Mesenchymal stem cell (in vitro differentiated cells and primary cell): ENCODE measurements at regions not wholly inside any gene's neighbourhood (a gene's known extent, or its start where the extent isn't known, plus 50 kb on each side); places are given as distances from the start of the nearest gene placed in this dataset.

Source experiments
- DNase-seq: peaks from one replicate; pipeline ENCODE4 v3.0.0-alpha.2; 2013
- H2AFZ ChIP-seq: one replicate; pipeline ENCODE4 v1.6.1; 2013; ENCODE audit warnings: low read depth, mild to moderate bottlenecking, control low read depth, inconsistent platforms, low read length, moderate library complexity
- H2AK5ac ChIP-seq: 2 replicates; pipeline ENCODE4 v1.6.1; 2013; ENCODE audit warnings: low read length, moderate library complexity, mild to moderate bottlenecking, inconsistent platforms; ENCODE audit not compliant: severe bottlenecking
- H2BK120ac ChIP-seq: one replicate; pipeline ENCODE4 v1.6.1; 2013; ENCODE audit warnings: low read depth, mild to moderate bottlenecking, inconsistent platforms, low read length, moderate library complexity
- H2BK12ac ChIP-seq, 2 experiments: one replicate each; pipeline ENCODE4 v1.6.1; 2013; ENCODE audit warnings: inconsistent platforms in 2 of 2, low read length in 2 of 2, mild to moderate bottlenecking in 2 of 2, moderate library complexity in 2 of 2, control low read depth in 1 of 2
- H2BK15ac ChIP-seq: one replicate; pipeline ENCODE4 v1.6.1; 2013; ENCODE audit warnings: mild to moderate bottlenecking, low read depth, inconsistent platforms; ENCODE audit not compliant: poor library complexity, severe bottlenecking
- H2BK5ac ChIP-seq: 2 replicates; pipeline ENCODE4 v1.6.1; 2013; ENCODE audit warnings: low read depth, mild to moderate bottlenecking, low read length, control low read depth, inconsistent platforms; ENCODE audit not compliant: poor library complexity, severe bottlenecking
- H3K14ac ChIP-seq, 2 experiments: one replicate each; pipeline ENCODE4 v1.6.1; 2013; ENCODE audit warnings: inconsistent platforms in 2 of 2, low read length in 2 of 2, control low read depth in 1 of 2, mild to moderate bottlenecking in 1 of 2, moderate library complexity in 1 of 2
- H3K18ac ChIP-seq, 2 experiments: one replicate each; pipeline ENCODE4 v1.6.1; 2013; ENCODE audit warnings: inconsistent platforms in 2 of 2, low read length in 2 of 2, control low read depth in 1 of 2, low read depth in 1 of 2, mild to moderate bottlenecking in 1 of 2
- H3K23ac ChIP-seq, 2 experiments: one replicate each; pipeline ENCODE4 v1.6.1; 2013; ENCODE audit warnings: inconsistent platforms in 2 of 2, low read length in 2 of 2, mild to moderate bottlenecking in 2 of 2, moderate library complexity in 2 of 2, control low read depth in 1 of 2
- H3K27ac ChIP-seq: 2 replicates; pipeline ENCODE4 v1.5.1; 2013; ENCODE audit warnings: mild to moderate bottlenecking, moderate library complexity, low read length, control low read depth, inconsistent platforms; ENCODE audit not compliant: poor library complexity, severe bottlenecking
- H3K27me3 ChIP-seq, 2 experiments: 2 replicates each; pipeline versions ENCODE4 v1.6.1 to v1.7.0; 2013; ENCODE audit warnings: low read length in 2 of 2, mild to moderate bottlenecking in 2 of 2, moderate library complexity in 2 of 2, control low read depth in 1 of 2, inconsistent platforms in 1 of 2; ENCODE audit not compliant: control insufficient read depth in 1 of 2, insufficient read depth in 1 of 2
- H3K36me3 ChIP-seq, 2 experiments: 2 replicates each; pipeline versions ENCODE4 v1.6.1 to v1.7.0; 2013; ENCODE audit warnings: low read length in 2 of 2, control low read depth in 1 of 2, inconsistent platforms in 1 of 2, low read depth in 1 of 2, mild to moderate bottlenecking in 1 of 2; ENCODE audit not compliant: insufficient read depth in 2 of 2, control insufficient read depth in 1 of 2
- H3K4ac ChIP-seq, 2 experiments: one replicate each; pipeline ENCODE4 v1.6.1; 2013; ENCODE audit warnings: inconsistent platforms in 2 of 2, low read length in 2 of 2, mild to moderate bottlenecking in 2 of 2, moderate library complexity in 2 of 2, control low read depth in 1 of 2, low read depth in 1 of 2
- H3K4me1 ChIP-seq: 2 replicates; pipeline ENCODE4 v1.6.1; 2013; ENCODE audit warnings: low read depth, low read length, control low read depth; ENCODE audit not compliant: control insufficient read depth, insufficient read depth
- H3K4me2 ChIP-seq: 2 replicates; pipeline ENCODE4 v1.6.1; 2013; ENCODE audit warnings: low read length, mild to moderate bottlenecking, inconsistent platforms; ENCODE audit not compliant: poor library complexity, severe bottlenecking
- H3K4me3 ChIP-seq, 2 experiments: 2 replicates each; pipeline versions ENCODE4 v1.5.1 to v1.7.0; 2013; ENCODE audit warnings: low read length in 2 of 2, mild to moderate bottlenecking in 2 of 2, control low read depth in 1 of 2, low read depth in 1 of 2; ENCODE audit not compliant: insufficient read depth in 1 of 2
- H3K79me1 ChIP-seq: replicated peaks from 2 replicates; pipeline ENCODE4 v1.6.1; 2013; ENCODE audit warnings: mild to moderate bottlenecking, control low read depth, low read length, inconsistent platforms; ENCODE audit not compliant: poor library complexity, severe bottlenecking
- H3K9ac ChIP-seq: 2 replicates; pipeline ENCODE4 v1.7.0; 2013; ENCODE audit warnings: mild to moderate bottlenecking, low read length, moderate library complexity
- H3K9me3 ChIP-seq: 2 replicates; pipeline ENCODE4 v1.7.0; 2013; ENCODE audit warnings: mild to moderate bottlenecking, low read length; ENCODE audit not compliant: control insufficient read depth
- H4K8ac ChIP-seq: one replicate; pipeline ENCODE4 v1.6.1; 2013; ENCODE audit warnings: inconsistent platforms, mild to moderate bottlenecking, low read length, moderate library complexity
- H4K91ac ChIP-seq: one replicate; pipeline ENCODE4 v1.6.1; 2013; ENCODE audit warnings: mild to moderate bottlenecking, low read length, inconsistent platforms
- WGBS: methylation state at CpG from one replicate; pipeline ENCODE4 v1.1.7; 2013; ENCODE audit warnings: mixed read lengths; 5-methylcytosine and 5-hydroxymethylcytosine counted together

DNA sequence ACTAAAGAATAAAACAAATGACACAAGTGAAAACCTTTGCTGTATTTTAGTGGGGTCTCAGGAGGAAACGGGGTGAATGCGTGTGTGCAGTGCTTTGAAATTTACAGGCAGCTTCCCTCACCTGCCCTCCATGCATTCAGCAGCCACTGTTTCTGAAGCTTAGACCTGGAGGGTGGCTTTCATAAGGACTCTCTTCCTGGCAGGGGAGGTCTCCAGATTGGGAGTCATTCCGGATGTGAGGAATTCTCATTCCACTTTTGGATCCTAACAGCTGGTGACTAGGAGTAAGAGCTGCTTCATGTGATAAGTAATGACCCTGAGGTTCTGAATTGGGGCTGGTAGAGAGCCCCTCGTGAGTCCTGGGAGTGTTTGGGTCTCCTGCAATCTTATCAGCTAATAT lies 192.5 kb downstream of the SH3BP4 start:
- Histone ChIP-seq H2AFZ (no peak overlapping the region), H3K27me3 (peaks cover 6 to 28% of the 10 kb centered on the region in 2 experiments), H3K4me1 (no peaks in the 10 kb centered on the region), H3K9me3 (no peaks in the 10 kb centered on the region), H2BK120ac (no peak overlapping the region), H3K79me1 (no peaks in the 10 kb centered on the region), H3K27ac (no peak overlapping the region), H3K4me2 (no peak overlapping the region), H3K4ac (no peak overlapping the region), H2BK15ac (no peak overlapping the region), H4K8ac (no peak overlapping the region), H3K14ac (no peak overlapping the region), H2BK12ac (no peak overlapping the region), H3K4me3 (no peak overlapping the region), H2BK5ac (no peak overlapping the region), H3K9ac (no peak overlapping the region), H3K23ac (no peak overlapping the region), H3K36me3 (no peaks in the 10 kb centered on the region), H2AK5ac (no peak overlapping the region), H4K91ac (no peak overlapping the region), H3K18ac (no peak overlapping the region)
- DNase-seq = no peak
- 86% methylated on average over 4 of the region's 4 CpGs for WGBS

DNA sequence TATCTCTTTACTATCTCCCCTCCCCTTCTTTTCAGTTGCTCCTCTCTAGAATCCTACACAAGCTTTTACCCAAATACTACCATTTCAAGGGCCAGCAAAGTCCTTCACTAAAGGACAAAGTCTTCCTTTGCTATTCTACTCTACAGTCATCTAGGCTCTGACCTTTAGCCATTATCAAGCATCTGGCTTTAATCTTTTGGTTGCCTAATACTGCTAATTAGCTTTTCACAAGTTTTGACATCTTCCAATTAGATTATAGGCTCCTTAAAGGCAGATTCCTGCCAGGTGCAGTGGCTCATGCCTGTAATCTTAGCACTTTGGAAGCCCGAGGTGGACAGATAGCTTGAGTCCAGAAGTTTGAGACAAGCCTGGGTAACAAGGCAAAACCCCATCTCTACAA lies 194.4 kb downstream of the SH3BP4 start:
- H3K9me3 ChIP-seq = no peaks in the 10 kb centered on the region
- H3K27ac ChIP-seq = no peak overlapping the region
- no peaks in the 10 kb centered on the region for H3K79me1 ChIP-seq
- no peak overlapping the region for H3K23ac ChIP-seq
- no peak overlapping the region for H2AFZ ChIP-seq
- no peak overlapping the region for H2BK120ac ChIP-seq
- DNase-seq = no peak
- H4K8ac ChIP-seq = no peak overlapping the region
- H2BK12ac ChIP-seq = no peak overlapping the region
- no peak overlapping the region for H2BK5ac ChIP-seq
- no peaks in the 10 kb centered on the region for H3K36me3 ChIP-seq
- H3K4me2 ChIP-seq = no peak overlapping the region
- no peak overlapping the region for H4K91ac ChIP-seq
- no peak overlapping the region for H2AK5ac ChIP-seq
- no peaks in the 10 kb centered on the region for H3K4me1 ChIP-seq
- H3K4ac ChIP-seq = no peak overlapping the region
- peaks cover 10 to 40% of the 10 kb centered on the region in 2 experiments for H3K27me3 ChIP-seq
- no peak overlapping the region for H3K14ac ChIP-seq
- 71% methylated on average over 1 of the region's 1 CpG for WGBS
- no peak overlapping the region for H3K9ac ChIP-seq
- H3K4me3 ChIP-seq = no peak overlapping the region
- H3K18ac ChIP-seq = no peak overlapping the region
- H2BK15ac ChIP-seq = no peak overlapping the region

DNA sequence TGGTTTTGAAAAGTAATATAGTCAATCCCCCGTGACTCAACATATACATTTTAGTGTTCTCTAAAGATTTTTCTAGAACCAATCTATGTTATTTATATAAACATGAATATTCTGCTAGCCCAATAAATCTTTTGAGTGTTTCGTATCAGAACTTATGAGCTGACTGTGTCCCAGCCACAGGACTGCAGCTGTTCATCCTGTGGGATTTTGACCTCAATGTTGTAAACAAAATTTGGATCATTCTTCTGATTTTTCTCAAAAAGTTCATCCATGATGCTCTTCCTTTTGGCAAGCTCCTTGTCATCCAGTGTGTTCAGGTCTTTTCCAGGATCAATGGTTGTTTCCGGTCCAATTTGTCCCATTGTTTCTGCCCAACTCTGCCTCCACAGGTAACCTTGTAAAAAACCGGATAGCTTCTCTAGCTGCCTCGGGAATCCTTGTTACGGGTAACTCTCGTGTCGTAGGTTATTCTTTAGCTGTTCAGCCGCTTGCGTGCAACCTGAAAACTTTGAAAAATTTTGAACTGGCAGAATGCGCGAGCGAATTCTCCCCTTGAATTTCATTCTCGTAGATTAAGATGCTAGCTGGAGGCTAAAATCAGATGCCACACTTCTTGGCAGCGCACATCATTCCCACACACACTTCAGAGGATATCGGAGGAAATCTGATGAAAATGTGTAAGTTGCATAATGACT lies 195.2 kb downstream of the SH3BP4 start:
- Histone ChIP-seq H3K36me3 (no peaks in the 10 kb centered on the region), H2AK5ac (no peak overlapping the region), H2AFZ (no peak overlapping the region), H3K14ac (no peak overlapping the region), H2BK15ac (no peak overlapping the region), H4K91ac (no peak overlapping the region), H3K79me1 (no peaks in the 10 kb centered on the region), H3K18ac (no peak overlapping the region), H3K4me2 (no peak overlapping the region), H3K27me3 (peaks cover 10 to 40% of the 10 kb centered on the region in 2 experiments), H2BK5ac (no peak overlapping the region), H3K4me3 (no peak overlapping the region), H3K9me3 (no peaks in the 10 kb centered on the region), H2BK12ac (no peak overlapping the region), H3K4ac (peak overlapping the region in 1 of 2 experiments; percentile 28), H4K8ac (no peak overlapping the region), H2BK120ac (no peak overlapping the region), H3K23ac (no peak overlapping the region), H3K4me1 (no peaks in the 10 kb centered on the region), H3K9ac (no peak overlapping the region), H3K27ac (no peak overlapping the region)
- 94% methylated on average over 13 of the region's 16 CpGs for WGBS
- DNase-seq = no peak

DNA sequence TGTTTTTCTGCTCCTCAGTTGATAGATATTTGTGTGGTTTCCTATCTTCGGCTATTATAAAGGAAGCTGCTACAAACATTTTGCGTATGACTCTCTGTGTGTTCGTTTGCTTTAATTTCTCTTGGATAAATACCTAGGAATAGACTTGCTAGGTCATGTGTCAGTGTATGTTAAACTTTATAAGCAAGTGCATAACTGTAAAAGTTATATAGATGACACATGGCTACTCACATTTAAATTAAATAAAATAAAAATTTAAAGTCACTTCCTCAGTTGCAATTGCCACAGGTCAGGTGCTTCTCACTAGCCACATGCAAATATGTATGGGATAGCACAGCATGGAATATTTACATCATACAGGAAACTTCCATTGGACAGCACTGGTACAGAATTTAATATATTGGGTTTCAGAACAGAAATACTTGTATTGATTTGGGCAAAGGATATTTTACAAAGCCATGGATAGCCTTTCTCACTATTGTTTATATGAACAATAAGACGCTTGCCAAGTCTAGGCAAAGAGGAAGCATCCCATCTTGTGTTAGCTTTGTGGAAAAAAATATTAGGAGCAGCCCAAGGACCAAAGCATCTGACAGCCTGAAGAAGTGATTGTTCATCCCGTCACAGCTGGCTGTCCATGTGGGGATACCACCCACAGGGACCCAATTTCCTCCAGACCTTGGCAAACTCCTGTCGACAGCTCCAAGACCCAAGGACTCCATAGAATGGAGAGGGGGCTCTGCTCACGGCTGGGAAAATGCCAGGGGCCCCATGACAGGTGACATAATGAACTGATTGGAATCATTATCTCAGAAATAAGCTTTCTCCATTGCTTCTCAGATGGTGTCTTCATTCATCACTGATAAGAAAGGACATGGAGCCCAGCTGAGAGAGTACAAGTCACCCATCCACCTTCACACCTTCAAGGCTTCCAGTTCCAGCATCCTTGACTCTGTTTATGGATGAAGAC lies 196.7 kb downstream of the SH3BP4 start:
- Histone ChIP-seq H3K27me3 (peaks cover 10 to 47% of the 10 kb centered on the region in 2 experiments), H3K9me3 (no peaks in the 10 kb centered on the region), H3K4ac (no peak overlapping the region), H3K4me3 (no peak overlapping the region), H3K23ac (no peak overlapping the region), H3K27ac (no peak overlapping the region), H2AFZ (no peak overlapping the region), H2BK5ac (no peak overlapping the region), H2BK120ac (no peak overlapping the region), H4K8ac (no peak overlapping the region), H3K4me1 (no peaks in the 10 kb centered on the region), H4K91ac (no peak overlapping the region), H3K18ac (no peak overlapping the region), H2AK5ac (no peak overlapping the region), H3K4me2 (no peak overlapping the region), H3K9ac (no peak overlapping the region), H3K79me1 (no peaks in the 10 kb centered on the region), H3K14ac (no peak overlapping the region), H2BK12ac (no peak overlapping the region), H2BK15ac (no peak overlapping the region), H3K36me3 (no peaks in the 10 kb centered on the region)
- no peak for DNase-seq
- WGBS = 81% methylated on average over 7 of the region's 7 CpGs
